ENCODE measurements at regions not wholly inside any gene's neighbourhood (a gene's known extent, or its start where the extent isn't known, plus 50 kb on each side); places are given as distances from the start of the nearest gene placed in this dataset.

DNA sequence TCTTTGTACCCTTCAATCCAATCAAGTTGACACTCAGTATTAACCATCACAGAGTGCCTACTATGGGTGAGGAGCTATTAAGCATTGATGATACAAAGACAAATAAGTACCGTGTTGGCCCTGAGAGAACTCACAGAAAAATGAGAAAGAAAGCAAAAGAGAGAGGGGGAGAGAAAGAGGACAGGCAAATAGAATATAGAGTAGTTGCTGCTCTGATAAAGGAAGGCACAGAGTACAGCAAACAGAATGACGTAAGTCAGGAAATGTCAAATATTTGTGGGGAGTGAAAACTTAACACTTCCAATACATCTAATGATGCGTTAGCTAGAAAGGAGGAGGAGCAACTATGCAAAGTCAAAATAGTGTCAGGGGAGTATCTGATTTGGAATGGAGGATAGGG is 320.6 kb upstream of the KCNH8 start:
- DNase-seq (ENCODE audit: low spot score) = no peak

- DNase-seq (ENCODE audit: low spot score) = no peak
Observed at GRCh38 chr3:18825665-18826064, 322.6 kb upstream of the KCNH8 start.

DNA sequence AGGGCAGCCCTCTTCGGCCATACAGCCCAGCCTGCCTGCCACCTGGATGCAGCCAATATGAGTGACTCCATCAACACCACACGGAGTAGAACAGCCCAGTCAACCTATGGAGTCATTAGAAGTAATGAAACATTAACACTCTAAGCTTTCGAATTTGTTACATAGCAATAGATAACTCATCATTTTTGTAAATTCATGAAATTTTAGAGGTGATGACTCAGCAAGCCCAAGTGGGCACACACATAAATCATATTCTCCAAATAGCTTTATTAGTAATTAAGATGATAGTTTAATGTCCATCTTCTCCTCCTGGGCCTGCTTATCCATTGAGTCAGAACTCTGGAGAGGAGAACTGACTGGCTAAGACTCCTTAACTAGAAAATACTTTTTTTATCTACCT is 335.0 kb upstream of the KCNH8 start:
- no peak for DNase-seq (ENCODE audit: low spot score)

DNA sequence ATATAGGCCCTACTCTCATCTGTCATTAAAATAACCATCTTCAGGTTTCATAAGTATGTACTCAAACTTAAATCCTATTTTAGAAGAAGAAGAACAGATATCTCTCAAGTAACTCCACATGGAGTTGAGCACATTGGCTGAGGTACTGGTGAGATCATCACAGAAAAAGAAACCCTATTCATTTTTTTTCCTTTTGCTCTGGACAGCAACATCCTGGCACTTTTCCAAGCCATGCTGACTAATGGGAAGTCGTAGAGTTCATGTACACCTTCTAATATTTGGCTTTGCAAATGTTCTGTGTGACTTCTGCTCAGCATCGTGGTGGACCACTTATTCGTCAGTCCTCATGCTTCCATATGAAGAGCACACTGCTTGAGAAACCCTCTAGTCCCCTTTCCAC is 336.0 kb upstream of the KCNH8 start:
- no peak for DNase-seq (ENCODE audit: low spot score)

DNA sequence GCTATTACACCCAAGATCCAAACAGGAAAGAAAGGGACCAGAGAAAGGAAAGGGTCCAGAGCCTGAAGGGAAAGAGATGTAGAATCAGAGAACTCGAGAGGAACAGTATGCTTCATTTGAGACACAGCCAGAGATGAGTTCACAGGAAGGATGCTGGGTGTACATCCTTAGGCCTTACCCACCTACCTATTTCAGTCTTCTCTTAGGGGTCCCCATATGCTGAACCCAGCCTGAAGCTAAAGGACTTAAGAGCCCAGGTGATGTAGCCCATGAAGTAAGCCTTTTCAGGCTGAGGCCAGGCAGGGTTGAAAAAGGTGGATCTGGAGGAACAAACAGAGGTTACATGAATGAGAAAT is 338.0 kb upstream of the KCNH8 start:
- DNase-seq (ENCODE audit: low spot score) = no peak

DNA sequence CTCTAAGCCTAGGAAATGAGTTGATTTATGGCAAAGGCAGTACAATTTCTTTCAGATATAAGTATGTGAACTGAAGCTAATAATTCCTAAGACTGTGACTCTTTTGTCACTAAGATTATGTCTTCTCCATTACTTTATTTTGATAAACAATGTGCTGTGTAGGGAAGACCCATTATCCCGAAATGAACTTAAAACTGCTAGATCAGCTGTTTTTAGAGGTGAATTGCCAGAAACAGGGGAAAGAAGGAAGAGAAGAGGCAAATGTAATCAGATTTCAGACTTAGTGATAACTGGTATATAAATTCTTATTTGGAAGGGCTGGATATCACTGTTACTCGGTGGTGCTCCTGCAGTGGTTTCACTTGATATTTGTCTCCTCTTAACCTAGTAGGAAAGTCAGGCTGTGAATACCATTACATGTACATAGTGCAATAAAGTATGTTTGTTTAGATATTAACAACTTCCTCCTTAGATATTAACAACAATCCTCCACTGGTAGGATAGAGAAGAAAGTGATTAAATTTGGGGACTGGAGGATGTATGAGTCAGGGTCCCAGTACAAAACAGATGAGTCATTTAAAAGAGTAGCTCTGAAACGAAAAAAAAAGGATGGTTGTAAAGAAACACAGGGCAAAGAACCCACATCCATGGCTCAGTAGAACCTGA is 338.5 kb upstream of the KCNH8 start:
- no peak for DNase-seq (ENCODE audit: low spot score)

- DNase-seq (ENCODE audit: low spot score) = no peak
Observed at GRCh38 chr3:18808429-18808828, 339.9 kb upstream of the KCNH8 start.

DNA sequence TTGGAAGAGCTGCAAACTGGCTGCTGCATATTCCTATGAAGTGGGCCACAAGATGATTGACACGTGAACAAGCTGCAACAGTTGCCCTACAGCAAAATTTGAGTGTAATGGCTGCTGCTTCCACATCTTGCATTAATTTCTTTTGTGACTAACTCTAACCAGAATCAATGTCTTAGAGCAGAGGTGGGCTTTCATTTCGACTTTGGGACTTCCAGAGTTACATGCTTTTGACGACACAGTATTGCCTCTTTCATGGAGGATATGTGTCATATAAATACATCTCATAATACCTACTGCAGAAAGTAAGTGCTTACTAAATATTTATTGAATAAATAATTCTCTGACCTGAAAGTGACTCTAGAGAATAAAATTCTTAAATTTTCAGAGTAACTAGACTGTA is 340.7 kb upstream of the KCNH8 start:
- DNase-seq (ENCODE audit: low spot score) = no peak

DNA sequence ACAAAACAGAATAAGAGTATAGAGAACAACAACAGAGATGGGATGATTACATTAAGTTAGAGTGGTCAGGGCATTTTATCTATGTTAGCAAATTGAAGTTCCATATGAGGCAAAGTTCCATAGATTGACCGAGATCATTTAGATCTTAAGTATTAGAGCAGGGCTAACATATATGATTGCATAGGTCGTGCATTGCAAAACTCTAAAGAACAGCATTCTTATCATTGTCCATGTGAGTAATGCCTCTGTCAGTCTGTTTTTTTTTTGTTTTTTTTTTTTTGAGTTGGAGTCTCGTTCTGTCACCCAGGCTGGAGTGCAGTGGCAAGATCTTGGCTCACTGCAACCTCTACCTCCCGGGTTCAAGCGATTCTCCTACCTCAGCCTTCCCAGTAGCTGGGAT is 341.7 kb upstream of the KCNH8 start:
- DNase-seq (ENCODE audit: low spot score) = no peak

DNA sequence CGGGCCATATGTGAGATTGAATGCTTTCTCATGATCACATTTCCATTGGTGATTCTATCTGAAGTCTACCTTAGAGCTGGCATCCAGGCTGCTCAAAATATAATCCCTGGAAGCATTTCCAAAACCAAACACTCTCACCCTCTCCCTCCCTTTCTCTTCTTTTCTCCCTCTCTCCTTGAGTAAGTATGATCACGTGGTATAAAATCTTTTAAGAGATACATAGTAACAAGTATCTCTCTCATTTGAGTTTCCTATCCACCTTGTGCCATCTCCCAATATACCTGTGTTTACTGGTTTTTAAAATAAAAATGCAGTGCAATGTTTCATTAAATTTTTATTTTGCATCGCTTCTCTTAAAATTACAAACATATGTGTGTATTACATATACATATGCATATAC is 350.9 kb upstream of the KCNH8 start:
- DNase-seq (ENCODE audit: low spot score) = no peak

DNA sequence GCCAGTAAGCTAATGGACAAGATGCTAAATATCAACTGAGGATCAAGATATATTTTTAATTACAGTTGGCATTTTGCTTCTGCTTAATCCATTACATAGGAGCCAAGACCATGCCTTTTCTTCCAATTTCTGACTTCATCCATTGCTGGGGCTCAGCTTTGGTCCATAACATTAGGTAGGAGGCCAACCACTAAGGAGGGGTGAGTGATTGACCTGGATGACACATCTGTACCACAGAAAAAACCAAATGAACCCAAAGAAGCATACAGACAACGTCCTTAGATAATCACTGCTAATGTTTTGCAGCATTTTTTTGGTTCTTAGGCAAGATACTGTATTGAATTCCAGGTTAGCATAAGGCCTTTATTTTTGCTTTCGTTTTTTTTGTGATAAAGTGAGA is 353.2 kb upstream of the KCNH8 start:
- DNase-seq (ENCODE audit: low spot score) = no peak

GRCh38 chr3:18791752-18792151 is 356.6 kb upstream of the KCNH8 start:
- no peak for DNase-seq (ENCODE audit: low spot score)

- no peak for DNase-seq (ENCODE audit: low spot score)
Observed at GRCh38 chr3:18791182-18791581, 357.1 kb upstream of the KCNH8 start.

GRCh38 chr3:18790384-18790783 is 357.9 kb upstream of the KCNH8 start:
- no peak for DNase-seq (ENCODE audit: low spot score)

- no peak for DNase-seq (ENCODE audit: low spot score)
Observed at GRCh38 chr3:18789734-18790133, 358.6 kb upstream of the KCNH8 start.

DNA sequence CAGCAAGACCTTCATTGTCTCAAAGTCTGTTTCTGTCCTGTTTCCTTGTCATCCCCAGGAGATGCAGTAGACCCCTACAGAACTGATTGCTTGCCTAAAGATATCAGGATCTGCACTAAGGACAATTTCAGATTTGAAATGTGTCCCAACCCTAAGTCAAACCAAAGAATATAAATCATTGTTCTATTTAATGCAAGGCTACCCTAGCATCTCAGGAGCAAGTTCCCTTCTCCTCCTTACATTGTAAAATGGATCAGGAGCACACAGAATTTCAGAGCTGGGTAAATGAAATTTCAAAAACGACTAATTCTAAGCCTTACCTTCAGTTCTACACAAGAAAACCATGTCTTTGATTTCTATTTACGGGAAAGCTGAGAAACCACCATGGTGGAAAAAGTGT is 360.9 kb upstream of the KCNH8 start:
- DNase-seq (ENCODE audit: low spot score) = no peak

- no peak for DNase-seq (ENCODE audit: low spot score)
Observed at GRCh38 chr3:18786650-18787323, 361.5 kb upstream of the KCNH8 start.

DNA sequence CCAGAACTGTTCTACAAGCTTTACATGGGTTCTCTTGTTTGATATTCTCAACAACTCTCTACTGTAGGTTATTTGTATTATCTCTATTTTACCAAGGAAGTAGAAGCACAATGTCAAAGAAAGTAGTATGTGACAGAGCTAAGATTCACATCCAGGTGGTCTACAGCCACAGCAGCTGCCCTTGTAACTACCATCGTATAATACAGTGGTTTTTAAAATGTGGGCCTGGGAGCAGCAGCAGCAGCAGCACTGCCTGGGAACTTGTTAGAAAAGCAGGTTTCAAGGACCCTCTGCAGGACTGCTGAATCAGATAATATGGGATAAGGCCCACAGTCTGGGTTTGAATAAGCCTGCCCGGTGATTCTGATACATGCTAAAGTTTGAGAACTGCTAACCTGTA is 357.1 kb upstream of the SATB1 start:
- no peak for DNase-seq (ENCODE audit: low spot score)

DNA sequence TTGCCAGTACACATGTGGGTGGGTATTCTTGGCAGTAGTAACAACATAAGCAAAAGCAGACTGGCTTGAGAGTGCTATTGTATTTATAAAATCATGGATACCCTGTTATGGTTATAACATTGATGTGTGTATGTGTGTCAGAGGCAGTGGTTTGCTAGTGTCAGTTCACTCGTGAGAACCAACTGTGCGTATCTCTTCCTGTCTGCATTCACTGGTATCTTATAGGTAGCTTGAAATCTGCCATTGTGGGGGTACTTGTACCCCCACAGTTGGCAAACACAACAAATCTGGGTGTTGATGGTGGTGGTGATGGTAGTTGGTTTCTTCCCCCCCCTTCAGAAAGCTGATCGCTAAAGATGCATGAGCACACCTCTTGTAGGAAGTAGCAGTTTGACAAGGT is 355.8 kb upstream of the SATB1 start:
- DNase-seq (ENCODE audit: low spot score) = no peak

DNA sequence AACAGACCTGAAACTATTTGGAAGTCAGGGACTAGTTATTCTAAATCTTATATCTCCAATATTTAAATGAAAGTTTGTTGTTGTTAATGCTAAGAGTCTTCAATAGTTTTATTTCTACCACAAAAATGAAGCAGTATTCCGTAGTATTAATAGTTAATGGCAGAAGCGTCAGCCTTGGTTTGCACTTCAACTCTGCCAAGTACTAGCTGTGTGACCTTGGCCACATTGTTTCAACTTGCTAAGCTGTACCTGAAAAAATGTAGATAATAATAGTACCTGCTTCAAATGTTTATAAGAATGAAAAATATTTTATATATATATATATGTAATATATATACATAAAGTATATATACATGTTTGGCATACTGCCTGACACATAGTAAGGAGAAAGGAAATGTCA is 354.6 kb upstream of the SATB1 start:
- no peak for DNase-seq (ENCODE audit: low spot score)

- DNase-seq (ENCODE audit: low spot score) = no peak
Observed at GRCh38 chr3:18778598-18778997, 353.5 kb upstream of the SATB1 start.

DNA sequence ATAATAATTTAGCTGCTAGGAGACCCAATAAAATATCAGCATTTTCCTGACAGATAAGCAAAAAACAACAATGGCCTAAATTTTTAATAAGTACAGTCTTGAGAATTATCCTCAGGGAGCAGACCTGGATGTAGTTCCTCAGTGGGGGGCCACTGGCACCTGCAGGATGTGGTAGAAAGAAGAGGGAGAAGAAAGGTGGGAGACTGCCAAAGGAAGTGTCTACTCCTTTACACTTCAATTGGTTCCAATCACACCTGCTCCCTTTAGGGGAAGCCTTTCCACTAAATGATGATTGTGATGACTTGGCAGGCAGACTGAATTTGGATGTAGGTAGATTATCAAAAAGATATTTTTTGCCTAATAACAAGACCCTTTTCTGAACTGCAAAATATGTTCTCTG is 353.0 kb upstream of the SATB1 start:
- no peak for DNase-seq (ENCODE audit: low spot score)

GRCh38 chr3:18775501-18775900 is 350.4 kb upstream of the SATB1 start:
- no peak for DNase-seq (ENCODE audit: low spot score)

GRCh38 chr3:18774319-18775088 is 349.4 kb upstream of the SATB1 start:
- no peak for DNase-seq (ENCODE audit: low spot score)
